Testis (tissue), 2 donors: ENCODE measurements at regions not wholly inside any gene's neighbourhood (a gene's known extent, or its start where the extent isn't known, plus 50 kb on each side); places are given as distances from the start of the nearest gene placed in this dataset.

Experiments
- DNase-seq: peaks from one replicate; pipeline ENCODE4 v3.0.0-alpha.2; 2019
- H3K27ac ChIP-seq, 2 donors: fragments of 200-600 bp; sonication (generic); one replicate each; pipeline ENCODE4 v1.5.1; 2019
- H3K27me3 ChIP-seq: fragments of 200-600 bp; sonication (generic); one replicate; pipeline ENCODE4 v1.5.1; 2019
- H3K36me3 ChIP-seq: fragments of 200-600 bp; sonication (generic); one replicate; pipeline ENCODE4 v1.5.1; 2017; ENCODE audit warnings: low read depth; ENCODE audit errors: missing control alignments
- H3K4me1 ChIP-seq: fragments of 200-600 bp; sonication (generic); one replicate; pipeline ENCODE4 v1.5.1; 2019
- H3K4me3 ChIP-seq, 2 donors: fragments of 200-600 bp; sonication (generic); one replicate each; pipeline ENCODE4 v1.5.1; 2017 to 2019
- H3K9me3 ChIP-seq: fragments of 200-600 bp; sonication (generic); one replicate; pipeline ENCODE4 v1.5.1; 2017
- POLR2A ChIP-seq: fragments of 450-650 bp; IDR thresholded peaks from one replicate; pipeline ENCODE4 v1.6.1; 2017; ENCODE audit warnings: antibody characterized with exemption, mild to moderate bottlenecking, moderate library complexity
- whole genome bisulfite sequencing, 2 donors: methylation state at CpG; one replicate each; pipeline ENCODE4 v1.1.5; 2018; 5-methylcytosine and 5-hydroxymethylcytosine counted together
- intact Hi-C: fragments of 100-400 bp; cut with DNase I; formaldehyde crosslinking; loops from one replicate; pipeline ENCODE4 v1.15.1; 2023; ENCODE audit warnings: low total_unique reads
- TF ChIP-seq, protein P1 (sequence below), 3 experiments: fragments of 450-650 bp in 2 of 3; fragments of 200-600 bp in 1 of 3; sonication (generic) in 1 of 3; IDR thresholded peaks; one replicate each; pipeline ENCODE4 v1.5.1; 2016 to 2019; ENCODE audit warnings: antibody characterized with exemption in 3 of 3, mild to moderate bottlenecking in 2 of 3, moderate library complexity in 1 of 3

DNA sequence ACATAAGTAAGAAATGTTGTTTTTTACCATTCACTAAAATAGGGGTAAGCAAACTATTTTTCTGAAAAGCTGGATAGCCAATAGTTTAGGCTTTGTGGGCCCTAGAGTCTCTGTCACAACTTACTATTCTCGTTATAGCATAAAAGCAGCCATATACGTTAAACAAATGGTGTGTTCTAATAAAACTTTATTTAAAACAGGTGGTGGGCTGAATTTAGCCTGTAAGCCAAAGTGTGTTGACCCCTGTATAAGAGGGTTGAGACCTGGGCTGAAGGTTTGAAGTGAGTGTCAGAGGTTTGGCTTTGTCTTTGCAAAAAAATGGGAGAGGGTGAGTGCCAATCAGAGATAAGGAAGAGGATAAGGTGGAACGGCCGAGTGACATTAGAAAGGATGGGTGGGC, 197.2 kb downstream of the RNF144B start:
- Histone ChIP-seq H3K27ac (no peak overlapping the region), H3K27me3 (no peaks in the 10 kb centered on the region), H3K4me3 (no peak overlapping the region), H3K4me1 (no peaks in the 10 kb centered on the region), H3K36me3 (no peaks in the 10 kb centered on the region), H3K9me3 (no peaks in the 10 kb centered on the region)
- DNase-seq = no peak
- no peak for TF ChIP-seq POLR2A
- TF ChIP-seq, protein P1, sequence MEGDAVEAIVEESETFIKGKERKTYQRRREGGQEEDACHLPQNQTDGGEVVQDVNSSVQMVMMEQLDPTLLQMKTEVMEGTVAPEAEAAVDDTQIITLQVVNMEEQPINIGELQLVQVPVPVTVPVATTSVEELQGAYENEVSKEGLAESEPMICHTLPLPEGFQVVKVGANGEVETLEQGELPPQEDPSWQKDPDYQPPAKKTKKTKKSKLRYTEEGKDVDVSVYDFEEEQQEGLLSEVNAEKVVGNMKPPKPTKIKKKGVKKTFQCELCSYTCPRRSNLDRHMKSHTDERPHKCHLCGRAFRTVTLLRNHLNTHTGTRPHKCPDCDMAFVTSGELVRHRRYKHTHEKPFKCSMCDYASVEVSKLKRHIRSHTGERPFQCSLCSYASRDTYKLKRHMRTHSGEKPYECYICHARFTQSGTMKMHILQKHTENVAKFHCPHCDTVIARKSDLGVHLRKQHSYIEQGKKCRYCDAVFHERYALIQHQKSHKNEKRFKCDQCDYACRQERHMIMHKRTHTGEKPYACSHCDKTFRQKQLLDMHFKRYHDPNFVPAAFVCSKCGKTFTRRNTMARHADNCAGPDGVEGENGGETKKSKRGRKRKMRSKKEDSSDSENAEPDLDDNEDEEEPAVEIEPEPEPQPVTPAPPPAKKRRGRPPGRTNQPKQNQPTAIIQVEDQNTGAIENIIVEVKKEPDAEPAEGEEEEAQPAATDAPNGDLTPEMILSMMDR (IDR thresholded peaks at IDR 0.05) = no peak
- intact Hi-C loops = no loop called here
- 76 to 78% methylated on average over 4 of the region's 4 CpGs for WGBS, 2 donors

DNA sequence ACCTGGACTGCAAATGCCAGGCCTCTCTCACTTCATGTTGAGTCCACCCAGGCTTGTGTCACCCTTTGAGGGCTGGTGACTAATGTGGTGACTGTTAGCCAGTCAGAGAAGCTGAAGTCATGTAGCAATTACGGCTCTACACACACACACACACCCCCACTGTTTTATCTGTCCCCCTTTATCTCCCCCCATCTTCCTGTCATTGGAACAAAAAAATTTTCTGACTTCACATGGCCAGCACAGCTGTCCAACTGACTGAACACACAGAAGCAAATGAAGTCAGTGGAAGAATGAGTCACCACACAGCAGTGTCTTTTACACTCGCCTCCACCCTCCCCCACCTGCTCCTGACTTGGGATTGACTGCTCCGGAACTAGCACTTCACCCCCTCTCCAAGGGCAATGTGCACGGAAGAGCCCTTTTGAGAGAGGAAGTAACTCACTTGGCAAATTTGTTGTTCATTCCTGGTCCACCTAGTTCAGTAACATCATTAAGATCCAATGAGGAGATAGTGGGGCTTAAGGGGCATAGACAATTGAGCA, 198.0 kb downstream of the RNF144B start:
- intact Hi-C loops = no loop called here
- Histone ChIP-seq H3K27me3 (no peaks in the 10 kb centered on the region), H3K9me3 (no peaks in the 10 kb centered on the region), H3K36me3 (no peaks in the 10 kb centered on the region), H3K27ac (no peak overlapping the region), H3K4me1 (no peaks in the 10 kb centered on the region), H3K4me3 (no peak overlapping the region)
- TF ChIP-seq POLR2A = no peak
- TF ChIP-seq, protein P1 (IDR thresholded peaks at IDR 0.05) = no peak
- DNase-seq = no peak
- 52 to 77% methylated on average over 4 of the region's 4 CpGs for WGBS, 2 donors

DNA sequence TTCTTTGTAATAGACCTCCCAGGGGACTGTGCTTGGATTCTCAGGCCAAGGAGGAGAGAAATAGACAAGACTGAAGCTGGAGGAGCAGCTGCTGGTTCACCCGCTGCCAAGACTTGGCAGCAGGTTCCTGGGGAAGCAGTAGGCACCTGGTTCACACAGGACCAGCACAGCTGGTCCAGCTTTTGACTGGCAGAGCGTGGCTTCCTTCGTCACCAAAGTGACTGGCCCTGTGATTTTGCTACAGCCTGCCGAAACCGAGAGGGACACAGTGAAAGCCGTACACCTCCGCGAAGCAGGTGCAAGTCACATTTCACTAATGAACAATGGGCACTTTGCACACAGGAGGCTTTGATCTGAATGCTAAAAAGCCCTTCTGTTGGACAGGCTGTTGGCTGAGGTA, 199.0 kb downstream of the RNF144B start:
- Histone ChIP-seq H3K4me3 (no peak overlapping the region), H3K36me3 (no peaks in the 10 kb centered on the region), H3K27ac (no peak overlapping the region), H3K27me3 (no peaks in the 10 kb centered on the region), H3K4me1 (no peaks in the 10 kb centered on the region), H3K9me3 (no peaks in the 10 kb centered on the region)
- WGBS, 2 donors = 85 to 90% methylated on average over 5 to 8 of the region's 8 CpGs
- TF ChIP-seq, protein P1 (IDR thresholded peaks at IDR 0.05) = no peak
- no peak for TF ChIP-seq POLR2A
- DNase-seq = no peak
- intact Hi-C loops = no loop called here

- Histone ChIP-seq H3K9me3 (no peaks in the 10 kb centered on the region), H3K27ac (no peak overlapping the region), H3K4me3 (no peak overlapping the region), H3K4me1 (no peaks in the 10 kb centered on the region), H3K36me3 (no peaks in the 10 kb centered on the region), H3K27me3 (no peaks in the 10 kb centered on the region)
- peak; percentile 88 for DNase-seq
- intact Hi-C loops = loop anchor here (10.0 kb wide), 1 partner anchor 1469 kb away; no protein-coding TSS in a partner anchor
- TF ChIP-seq, protein P1 (IDR thresholded peaks at IDR 0.05) = peak; percentile 80 to 93 (median 90)
- TF ChIP-seq POLR2A = no peak
- 13% methylated on average over 11 of the region's 11 CpGs for WGBS, 2 donors
Measured at GRCh38 chr6:18595774-18596530, 208.8 kb downstream of the RNF144B start.

- Histone ChIP-seq H3K27ac (no peak overlapping the region), H3K36me3 (no peaks in the 10 kb centered on the region), H3K4me1 (no peaks in the 10 kb centered on the region), H3K4me3 (no peak overlapping the region), H3K9me3 (no peaks in the 10 kb centered on the region), H3K27me3 (no peaks in the 10 kb centered on the region)
- intact Hi-C loops = loop anchor here (10.0 kb wide), 1 partner anchor 1468 kb away; no protein-coding TSS in a partner anchor
- DNase-seq = no peak
- TF ChIP-seq POLR2A = no peak
- TF ChIP-seq, protein P1 (IDR thresholded peaks at IDR 0.05) = peak in 1 of 3 experiments; percentile 21
Measured at GRCh38 chr6:18596531-18596835, 209.3 kb downstream of the RNF144B start.
